ENCODE measurements at regions not wholly inside any gene's neighbourhood (a gene's known extent, or its start where the extent isn't known, plus 50 kb on each side); places are given as distances from the start of the nearest gene placed in this dataset.

DNA sequence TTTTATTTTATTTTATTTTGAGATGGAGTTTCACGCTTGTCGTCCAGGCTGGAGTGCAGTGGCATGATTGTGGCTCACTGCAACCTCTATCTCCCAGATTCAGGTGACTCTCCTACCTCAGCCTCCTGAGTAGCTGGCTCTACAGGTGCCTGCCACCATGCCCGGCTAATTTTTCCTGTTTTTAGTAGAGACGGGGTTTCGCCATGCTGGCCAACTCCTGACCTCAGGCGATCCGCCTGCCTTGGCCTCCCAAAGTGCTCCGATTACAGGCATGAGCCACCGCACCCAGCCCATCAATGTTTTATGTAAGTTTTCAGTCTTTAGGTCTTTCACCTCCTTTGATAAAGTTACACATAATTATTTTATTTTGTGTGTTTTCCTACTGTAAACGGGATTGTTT, 154.6 kb downstream of the COPRS start:
- no peak for TF ChIP-seq POLR2AphosphoS5 (IDR thresholded peaks at IDR 0.05)
- TF ChIP-seq, protein P1, sequence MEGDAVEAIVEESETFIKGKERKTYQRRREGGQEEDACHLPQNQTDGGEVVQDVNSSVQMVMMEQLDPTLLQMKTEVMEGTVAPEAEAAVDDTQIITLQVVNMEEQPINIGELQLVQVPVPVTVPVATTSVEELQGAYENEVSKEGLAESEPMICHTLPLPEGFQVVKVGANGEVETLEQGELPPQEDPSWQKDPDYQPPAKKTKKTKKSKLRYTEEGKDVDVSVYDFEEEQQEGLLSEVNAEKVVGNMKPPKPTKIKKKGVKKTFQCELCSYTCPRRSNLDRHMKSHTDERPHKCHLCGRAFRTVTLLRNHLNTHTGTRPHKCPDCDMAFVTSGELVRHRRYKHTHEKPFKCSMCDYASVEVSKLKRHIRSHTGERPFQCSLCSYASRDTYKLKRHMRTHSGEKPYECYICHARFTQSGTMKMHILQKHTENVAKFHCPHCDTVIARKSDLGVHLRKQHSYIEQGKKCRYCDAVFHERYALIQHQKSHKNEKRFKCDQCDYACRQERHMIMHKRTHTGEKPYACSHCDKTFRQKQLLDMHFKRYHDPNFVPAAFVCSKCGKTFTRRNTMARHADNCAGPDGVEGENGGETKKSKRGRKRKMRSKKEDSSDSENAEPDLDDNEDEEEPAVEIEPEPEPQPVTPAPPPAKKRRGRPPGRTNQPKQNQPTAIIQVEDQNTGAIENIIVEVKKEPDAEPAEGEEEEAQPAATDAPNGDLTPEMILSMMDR (IDR thresholded peaks at IDR 0.05), result no peak
- no peak for TF ChIP-seq POLR2A (IDR thresholded peaks at IDR 0.05; ENCODE audit: low read depth)

Measured in esophagus muscularis mucosa (tissue), 3 donors.